ENCODE measurements at regions not wholly inside any gene's neighbourhood (a gene's known extent, or its start where the extent isn't known, plus 50 kb on each side); places are given as distances from the start of the nearest gene placed in this dataset.
"Not testable (repeated sequence)": the region's sequence is repeated elsewhere in the genome, so short reads cannot be mapped to it uniquely, and the experiment has no call there.

GRCh38 chr18:30683836-30684235 lies 358.7 kb downstream of the DSC3 start:
- ATAC-seq (ENCODE audit: low read depth in 2 of 2): no peak
- Mint-ChIP-seq H3K9me3 (peaks cover 0 to 45% (median 11%) of the 10 kb centered on the region in 7 donors), H3K27me3 (no peaks in the 10 kb centered on the region), H3K4me3 (no peak overlapping the region), H3K4me1 (no peaks in the 10 kb centered on the region), H3K36me3 (no peaks in the 10 kb centered on the region), H3K27ac (no peak overlapping the region)
- DNase-seq: no peak
- H3K9me3 ChIP-seq (ENCODE audit: control insufficient read depth in 2 of 2, low read length in 2 of 2): no peaks in the 10 kb centered on the region
- no peak overlapping the region for H3K27ac ChIP-seq (ENCODE audit: insufficient read depth, low read length, poor library complexity, severe bottlenecking)
- H3K27me3 ChIP-seq (ENCODE audit: control insufficient read depth, insufficient read depth, low read length): no peaks in the 10 kb centered on the region
- H3K4me1 ChIP-seq (ENCODE audit: control insufficient read depth, insufficient read depth, low read length, poor library complexity, severe bottlenecking): no peaks in the 10 kb centered on the region
- H3K4me3 ChIP-seq (ENCODE audit: low read depth, low read length): no peak overlapping the region
- no peaks in the 10 kb centered on the region for H3K36me3 ChIP-seq (ENCODE audit: control insufficient read depth, insufficient read depth, low read length)

- Histone ChIP-seq H3K4me1 (ENCODE audit: control insufficient read depth, insufficient read depth, low read length, poor library complexity, severe bottlenecking) (no peaks in the 10 kb centered on the region), H3K4me3 (ENCODE audit: low read depth, low read length) (no peak overlapping the region), H3K27me3 (ENCODE audit: control insufficient read depth, insufficient read depth, low read length) (no peaks in the 10 kb centered on the region), H3K36me3 (ENCODE audit: control insufficient read depth, insufficient read depth, low read length) (no peaks in the 10 kb centered on the region), H3K9me3 (ENCODE audit: control insufficient read depth in 2 of 2, low read length in 2 of 2) (no peaks in the 10 kb centered on the region), H3K27ac (ENCODE audit: insufficient read depth, low read length, poor library complexity, severe bottlenecking) (no peak overlapping the region)
- no peak overlapping the region for H3K27ac Mint-ChIP-seq
- no peaks in the 10 kb centered on the region for H3K27me3 Mint-ChIP-seq
- DNase-seq (no peak), ATAC-seq (ENCODE audit: low read depth in 2 of 2) (no peak)
- no peaks in the 10 kb centered on the region for H3K4me1 Mint-ChIP-seq
- peaks cover 0 to 35% (median 3%) of the 10 kb centered on the region in 7 donors for H3K9me3 Mint-ChIP-seq
- no peaks in the 10 kb centered on the region for H3K36me3 Mint-ChIP-seq
- H3K4me3 Mint-ChIP-seq: no peak overlapping the region
These were observed 359.9 kb downstream of the DSC3 start for GRCh38 chr18:30682672-30683071.

- Histone ChIP-seq H3K9me3 (ENCODE audit: control insufficient read depth in 2 of 2, low read length in 2 of 2) (no peaks in the 10 kb centered on the region), H3K27me3 (ENCODE audit: control insufficient read depth, insufficient read depth, low read length) (no peaks in the 10 kb centered on the region), H3K4me3 (ENCODE audit: low read depth, low read length) (no peak overlapping the region), H3K4me1 (ENCODE audit: control insufficient read depth, insufficient read depth, low read length, poor library complexity, severe bottlenecking) (no peaks in the 10 kb centered on the region), H3K27ac (ENCODE audit: insufficient read depth, low read length, poor library complexity, severe bottlenecking) (no peak overlapping the region), H3K36me3 (ENCODE audit: control insufficient read depth, insufficient read depth, low read length) (no peaks in the 10 kb centered on the region)
- Mint-ChIP-seq H3K27me3 (no peaks in the 10 kb centered on the region), H3K4me3 (no peak overlapping the region), H3K9me3 (peaks cover 0 to 18% (median 2%) of the 10 kb centered on the region in 7 donors), H3K27ac (no peak overlapping the region), H3K36me3 (no peaks in the 10 kb centered on the region), H3K4me1 (no peaks in the 10 kb centered on the region)
- DNase-seq (no peak), ATAC-seq (ENCODE audit: low read depth in 2 of 2) (no peak)
These were observed 363.1 kb downstream of the DSC3 start for GRCh38 chr18:30679285-30679930.

GRCh38 chr18:30677813-30678212 lies 364.7 kb downstream of the DSC3 start:
- not testable (repeated sequence) for H3K4me3 ChIP-seq (ENCODE audit: low read depth, low read length); H3K4me3 Mint-ChIP-seq; H3K27ac ChIP-seq (ENCODE audit: insufficient read depth, low read length, poor library complexity, severe bottlenecking); H3K36me3 ChIP-seq (ENCODE audit: control insufficient read depth, insufficient read depth, low read length); ATAC-seq (ENCODE audit: low read depth in 2 of 2); H3K9me3 ChIP-seq (ENCODE audit: control insufficient read depth in 2 of 2, low read length in 2 of 2); H3K4me1 ChIP-seq (ENCODE audit: control insufficient read depth, insufficient read depth, low read length, poor library complexity, severe bottlenecking); H3K27ac Mint-ChIP-seq; DNase-seq; H3K36me3 Mint-ChIP-seq; H3K27me3 Mint-ChIP-seq; H3K4me1 Mint-ChIP-seq; H3K27me3 ChIP-seq (ENCODE audit: control insufficient read depth, insufficient read depth, low read length)
- H3K9me3 Mint-ChIP-seq: peaks cover 0 to 19% (median 2%) of the 10 kb centered on the region in 7 donors

- no peaks in the 10 kb centered on the region for H3K36me3 ChIP-seq (ENCODE audit: control insufficient read depth, insufficient read depth, low read length)
- DNase-seq (no peak), ATAC-seq (ENCODE audit: low read depth in 2 of 2) (no peak)
- no peaks in the 10 kb centered on the region for H3K27me3 ChIP-seq (ENCODE audit: control insufficient read depth, insufficient read depth, low read length)
- no peaks in the 10 kb centered on the region for H3K9me3 ChIP-seq (ENCODE audit: control insufficient read depth in 2 of 2, low read length in 2 of 2)
- Mint-ChIP-seq H3K4me1 (no peaks in the 10 kb centered on the region), H3K27me3 (no peaks in the 10 kb centered on the region), H3K9me3 (peaks cover 0 to 16% (median under 1%) of the 10 kb centered on the region in 7 donors), H3K4me3 (no peak overlapping the region), H3K27ac (no peak overlapping the region), H3K36me3 (no peaks in the 10 kb centered on the region)
- H3K4me3 ChIP-seq (ENCODE audit: low read depth, low read length): no peak overlapping the region
- H3K27ac ChIP-seq (ENCODE audit: insufficient read depth, low read length, poor library complexity, severe bottlenecking): no peak overlapping the region
- no peaks in the 10 kb centered on the region for H3K4me1 ChIP-seq (ENCODE audit: control insufficient read depth, insufficient read depth, low read length, poor library complexity, severe bottlenecking)
These were observed 366.5 kb downstream of the DSC3 start for GRCh38 chr18:30676053-30676480.

GRCh38 chr18:30675493-30675892 lies 367.0 kb downstream of the DSC3 start:
- DNase-seq (no peak), ATAC-seq (ENCODE audit: low read depth in 2 of 2) (no peak)
- Histone ChIP-seq H3K4me1 (ENCODE audit: control insufficient read depth, insufficient read depth, low read length, poor library complexity, severe bottlenecking) (no peaks in the 10 kb centered on the region), H3K4me3 (ENCODE audit: low read depth, low read length) (no peak overlapping the region), H3K27ac (ENCODE audit: insufficient read depth, low read length, poor library complexity, severe bottlenecking) (no peak overlapping the region), H3K36me3 (ENCODE audit: control insufficient read depth, insufficient read depth, low read length) (no peaks in the 10 kb centered on the region), H3K27me3 (ENCODE audit: control insufficient read depth, insufficient read depth, low read length) (no peaks in the 10 kb centered on the region), H3K9me3 (ENCODE audit: control insufficient read depth in 2 of 2, low read length in 2 of 2) (no peaks in the 10 kb centered on the region)
- H3K27me3 Mint-ChIP-seq: no peaks in the 10 kb centered on the region
- no peaks in the 10 kb centered on the region for H3K36me3 Mint-ChIP-seq
- peaks cover 0 to 17% (median 2%) of the 10 kb centered on the region in 7 donors for H3K9me3 Mint-ChIP-seq
- H3K27ac Mint-ChIP-seq: no peak overlapping the region
- no peaks in the 10 kb centered on the region for H3K4me1 Mint-ChIP-seq
- no peak overlapping the region for H3K4me3 Mint-ChIP-seq

- Histone ChIP-seq H3K27ac (ENCODE audit: insufficient read depth, low read length, poor library complexity, severe bottlenecking) (no peak overlapping the region), H3K36me3 (ENCODE audit: control insufficient read depth, insufficient read depth, low read length) (no peaks in the 10 kb centered on the region), H3K27me3 (ENCODE audit: control insufficient read depth, insufficient read depth, low read length) (no peaks in the 10 kb centered on the region), H3K9me3 (ENCODE audit: control insufficient read depth in 2 of 2, low read length in 2 of 2) (no peaks in the 10 kb centered on the region), H3K4me1 (ENCODE audit: control insufficient read depth, insufficient read depth, low read length, poor library complexity, severe bottlenecking) (no peaks in the 10 kb centered on the region), H3K4me3 (ENCODE audit: low read depth, low read length) (no peak overlapping the region)
- no peak for DNase-seq
- Mint-ChIP-seq H3K9me3 (peaks cover 0 to 17% (median 3%) of the 10 kb centered on the region in 7 donors), H3K27ac (no peak overlapping the region), H3K27me3 (no peaks in the 10 kb centered on the region), H3K36me3 (no peaks in the 10 kb centered on the region), H3K4me3 (no peak overlapping the region), H3K4me1 (no peaks in the 10 kb centered on the region)
- no peak for ATAC-seq (ENCODE audit: low read depth in 2 of 2)
These were observed 367.5 kb downstream of the DSC3 start for GRCh38 chr18:30675072-30675471.

GRCh38 chr18:30674596-30674995 lies 367.9 kb downstream of the DSC3 start:
- H3K4me1 Mint-ChIP-seq: no peaks in the 10 kb centered on the region
- DNase-seq (no peak), ATAC-seq (ENCODE audit: low read depth in 2 of 2) (no peak)
- Histone ChIP-seq H3K4me3 (ENCODE audit: low read depth, low read length) (no peak overlapping the region), H3K27ac (ENCODE audit: insufficient read depth, low read length, poor library complexity, severe bottlenecking) (no peak overlapping the region), H3K36me3 (ENCODE audit: control insufficient read depth, insufficient read depth, low read length) (no peaks in the 10 kb centered on the region), H3K4me1 (ENCODE audit: control insufficient read depth, insufficient read depth, low read length, poor library complexity, severe bottlenecking) (no peaks in the 10 kb centered on the region), H3K27me3 (ENCODE audit: control insufficient read depth, insufficient read depth, low read length) (no peaks in the 10 kb centered on the region), H3K9me3 (ENCODE audit: control insufficient read depth in 2 of 2, low read length in 2 of 2) (no peaks in the 10 kb centered on the region)
- no peak overlapping the region for H3K4me3 Mint-ChIP-seq
- H3K36me3 Mint-ChIP-seq: no peaks in the 10 kb centered on the region
- peaks cover 0 to 17% (median 5%) of the 10 kb centered on the region in 7 donors for H3K9me3 Mint-ChIP-seq
- no peaks in the 10 kb centered on the region for H3K27me3 Mint-ChIP-seq
- H3K27ac Mint-ChIP-seq: no peak overlapping the region

Data from CD4-positive, CD25-positive, alpha-beta regulatory T cell (primary cell).